Muscle of leg (tissue), 3 donors: ENCODE measurements at regions not wholly inside any gene's neighbourhood (a gene's known extent, or its start where the extent isn't known, plus 50 kb on each side); places are given as distances from the start of the nearest gene placed in this dataset.

Source experiments
- DNase-seq: peaks from one replicate; pipeline ENCODE4 v3.0.0; 2013
- H3K27ac ChIP-seq: one replicate; pipeline ENCODE4 v1.5.1; 2013; ENCODE audit warnings: mild to moderate bottlenecking, low read length, control low read depth
- H3K27me3 ChIP-seq: one replicate; pipeline ENCODE4 v1.6.1; 2013; ENCODE audit warnings: low read length; ENCODE audit not compliant: control insufficient read depth, insufficient read depth
- H3K36me3 ChIP-seq: one replicate; pipeline ENCODE4 v1.6.1; 2013; ENCODE audit warnings: low read length; ENCODE audit not compliant: control insufficient read depth, insufficient read depth
- H3K4me1 ChIP-seq: one replicate; pipeline ENCODE4 v1.6.1; 2013; ENCODE audit warnings: low read length; ENCODE audit not compliant: control insufficient read depth, insufficient read depth
- H3K4me3 ChIP-seq: one replicate; pipeline ENCODE4 v1.5.1; 2013; ENCODE audit warnings: low read length, control low read depth
- H3K9me3 ChIP-seq: replicated peaks from 2 replicates; pipeline ENCODE4 v1.6.1; 2013; ENCODE audit warnings: low read depth, low read length; ENCODE audit not compliant: control insufficient read depth
- WGBS: methylation state at CpG from one replicate; pipeline ENCODE4 v1.1.5; 2013; ENCODE audit warnings: missing lambda C conversion rate; ENCODE audit not compliant: insufficient coverage; 5-methylcytosine and 5-hydroxymethylcytosine counted together

- DNase-seq = no peak
- Histone ChIP-seq H3K27me3 (no peaks in the 10 kb centered on the region), H3K36me3 (no peaks in the 10 kb centered on the region), H3K4me3 (no peak overlapping the region), H3K4me1 (no peaks in the 10 kb centered on the region), H3K9me3 (peaks cover 6% of the 10 kb centered on the region), H3K27ac (no peak overlapping the region)
- 90% methylated on average over 2 of the region's 4 CpGs for WGBS
Measured at GRCh38 chr6:105567140-105567539, 164.3 kb upstream of the PREP start.

GRCh38 chr6:105566503-105566902 is 163.6 kb upstream of the PREP start:
- H3K4me1 ChIP-seq = no peaks in the 10 kb centered on the region
- WGBS = 79% methylated on average over 4 of the region's 6 CpGs
- H3K9me3 ChIP-seq = peaks cover 6% of the 10 kb centered on the region
- DNase-seq = no peak
- no peak overlapping the region for H3K4me3 ChIP-seq
- H3K36me3 ChIP-seq = no peaks in the 10 kb centered on the region
- no peak overlapping the region for H3K27ac ChIP-seq
- no peaks in the 10 kb centered on the region for H3K27me3 ChIP-seq

- Histone ChIP-seq H3K27ac (no peak overlapping the region), H3K36me3 (no peaks in the 10 kb centered on the region), H3K4me3 (no peak overlapping the region), H3K4me1 (no peaks in the 10 kb centered on the region), H3K27me3 (no peaks in the 10 kb centered on the region), H3K9me3 (peaks cover 6% of the 10 kb centered on the region)
- DNase-seq = no peak
- whole genome bisulfite sequencing = 68% methylated on average over 2 of the region's 6 CpGs
Measured at GRCh38 chr6:105564121-105564902, 161.4 kb upstream of the PREP start.

GRCh38 chr6:105562027-105562426 is 159.1 kb upstream of the PREP start:
- Histone ChIP-seq H3K4me3 (no peak overlapping the region), H3K27me3 (no peaks in the 10 kb centered on the region), H3K4me1 (no peaks in the 10 kb centered on the region), H3K36me3 (no peaks in the 10 kb centered on the region), H3K9me3 (peaks cover 6% of the 10 kb centered on the region), H3K27ac (no peak overlapping the region)
- no CpG with 5 or more reads among the region's 1 CpG for WGBS
- DNase-seq = no peak

- H3K4me3 ChIP-seq = no peak overlapping the region
Measured at GRCh38 chr6:105561486-105561885, 158.6 kb upstream of the PREP start.

GRCh38 chr6:105560611-105561066 is 157.8 kb upstream of the PREP start:
- WGBS = no CpG with 5 or more reads among the region's 2 CpGs
- H3K36me3 ChIP-seq = no peaks in the 10 kb centered on the region

More at GRCh38 chr6:105561486-105561885, 158.6 kb upstream of the PREP start:
- Histone ChIP-seq H3K4me1 (no peaks in the 10 kb centered on the region), H3K36me3 (no peaks in the 10 kb centered on the region), H3K9me3 (peaks cover 6% of the 10 kb centered on the region), H3K27me3 (no peaks in the 10 kb centered on the region), H3K27ac (no peak overlapping the region)
- no peak for DNase-seq

GRCh38 chr6:105557291-105557690 is 154.4 kb upstream of the PREP start:
- Histone ChIP-seq H3K36me3 (no peaks in the 10 kb centered on the region), H3K27ac (no peak overlapping the region), H3K9me3 (no peaks in the 10 kb centered on the region), H3K4me3 (no peak overlapping the region), H3K4me1 (no peaks in the 10 kb centered on the region), H3K27me3 (no peaks in the 10 kb centered on the region)
- whole genome bisulfite sequencing = no CpG with 5 or more reads among the region's 4 CpGs
- no peak for DNase-seq

More at GRCh38 chr6:105560611-105561066, 157.8 kb upstream of the PREP start:
- H3K9me3 ChIP-seq = peaks cover 6% of the 10 kb centered on the region
- H3K27me3 ChIP-seq = no peaks in the 10 kb centered on the region
- DNase-seq = no peak
- no peak overlapping the region for H3K27ac ChIP-seq
- no peaks in the 10 kb centered on the region for H3K4me1 ChIP-seq
- H3K4me3 ChIP-seq = no peak overlapping the region

GRCh38 chr6:105553171-105553570 is 150.3 kb upstream of the PREP start:
- no peak overlapping the region for H3K27ac ChIP-seq
- H3K9me3 ChIP-seq = no peaks in the 10 kb centered on the region
- no peaks in the 10 kb centered on the region for H3K4me1 ChIP-seq
- H3K27me3 ChIP-seq = no peaks in the 10 kb centered on the region
- no peak for DNase-seq
- no peak overlapping the region for H3K4me3 ChIP-seq
- H3K36me3 ChIP-seq = no peaks in the 10 kb centered on the region
- WGBS = 97% methylated on average over 4 of the region's 6 CpGs

- DNase-seq = no peak
- WGBS = no CpG with 5 or more reads among the region's 5 CpGs
- Histone ChIP-seq H3K9me3 (no peaks in the 10 kb centered on the region), H3K4me3 (no peak overlapping the region), H3K27me3 (no peaks in the 10 kb centered on the region), H3K4me1 (no peaks in the 10 kb centered on the region), H3K27ac (no peak overlapping the region), H3K36me3 (no peaks in the 10 kb centered on the region)
Measured at GRCh38 chr6:105550955-105551620, 148.2 kb upstream of the PREP start.

- WGBS = no CpG with 5 or more reads among the region's 2 CpGs
- no peaks in the 10 kb centered on the region for H3K27me3 ChIP-seq
Measured at GRCh38 chr6:105546754-105547153, 143.9 kb upstream of the PREP start.

More at GRCh38 chr6:105546754-105547153, 143.9 kb upstream of the PREP start:
- Histone ChIP-seq H3K27ac (no peak overlapping the region), H3K9me3 (no peaks in the 10 kb centered on the region), H3K4me3 (no peak overlapping the region), H3K4me1 (no peaks in the 10 kb centered on the region), H3K36me3 (no peaks in the 10 kb centered on the region)
- DNase-seq = no peak
